NCI-H1417 (cell line): ENCODE measurements at regions not wholly inside any gene's neighbourhood (a gene's known extent, or its start where the extent isn't known, plus 50 kb on each side); places are given as distances from the start of the nearest gene placed in this dataset.
A peak's percentile ranks its signal among the peaks of the same experiment; 100 is the strongest.

Experiments used
- DNase-seq, 3 experiments: peaks; one replicate each; lab custom pipeline; 2025; lab: John Stamatoyannopoulos, UW

GRCh38 chr7:50166997-50167965, 74.2 kb upstream of the ZPBP start:
- DNase-seq, result no peak

GRCh38 chr7:50164559-50165170, 71.6 kb upstream of the ZPBP start:
- DNase-seq, result no peak

GRCh38 chr7:50160206-50160605, 67.2 kb upstream of the ZPBP start:
- no peak for DNase-seq

GRCh38 chr7:50159154-50159553, 66.1 kb upstream of the ZPBP start:
- DNase-seq, result no peak

GRCh38 chr7:50156706-50157105, 63.7 kb upstream of the ZPBP start:
- no peak for DNase-seq

- DNase-seq, result no peak
Observed at GRCh38 chr7:50156163-50156562, 63.1 kb upstream of the ZPBP start.

- DNase-seq, result no peak
Observed at GRCh38 chr7:50155755-50156154, 62.7 kb upstream of the ZPBP start.

- DNase-seq, result no peak
Observed at GRCh38 chr7:50153995-50154394, 60.9 kb upstream of the ZPBP start.

- DNase-seq, result no peak
Observed at GRCh38 chr7:50153148-50153547, 60.1 kb upstream of the ZPBP start.

GRCh38 chr7:50152486-50152885, 59.4 kb upstream of the ZPBP start:
- no peak for DNase-seq

- no peak for DNase-seq
Observed at GRCh38 chr7:50151661-50152060, 58.6 kb upstream of the ZPBP start.

- DNase-seq, result no peak
Observed at GRCh38 chr7:50151001-50151400, 58.0 kb upstream of the ZPBP start.

GRCh38 chr7:50149369-50149768, 56.3 kb upstream of the ZPBP start:
- DNase-seq, result no peak

GRCh38 chr7:50147951-50148808, 55.1 kb upstream of the ZPBP start:
- DNase-seq, result peak in 1 of 3 experiments; percentile 8

GRCh38 chr7:50146692-50147091, 53.6 kb upstream of the ZPBP start:
- peak in 1 of 3 experiments; percentile 52 for DNase-seq

- DNase-seq, result no peak
Observed at GRCh38 chr7:50145801-50146338, 52.8 kb upstream of the ZPBP start.

GRCh38 chr7:50145226-50145625, 52.2 kb upstream of the ZPBP start:
- no peak for DNase-seq
